Adrenal gland (tissue), 9 donors: ENCODE measurements at regions not wholly inside any gene's neighbourhood (a gene's known extent, or its start where the extent isn't known, plus 50 kb on each side); places are given as distances from the start of the nearest gene placed in this dataset.

ENCODE experiments used
- DNase-seq, 7 donors: peaks; one replicate each; pipeline ENCODE4 v3.0.0-alpha.2; 2019 to 2020
- H3K27ac ChIP-seq, 5 donors: fragments of 200-600 bp; sonication (generic) in 4 of 5; 1 replicate in 3 of 5; 2 replicates in 2 of 5; pipeline versions ENCODE4 v1.5.1 to v1.8.0; 2016 to 2020; ENCODE audit warnings: mild to moderate bottlenecking in 1 of 5
- H3K27me3 ChIP-seq: fragments of 200-600 bp; 2 replicates; pipeline ENCODE4 v1.8.0; 2021
- H3K36me3 ChIP-seq, 2 donors: fragments of 200-600 bp; replicated peaks in 1 of 2; 1 replicate in 1 of 2; 2 replicates in 1 of 2; pipeline versions ENCODE4 v1.5.1 to v1.8.0; 2018 to 2022
- H3K4me1 ChIP-seq, 2 donors: fragments of 200-600 bp; replicated peaks in 1 of 2; 1 replicate in 1 of 2; 2 replicates in 1 of 2; pipeline versions ENCODE4 v1.5.1 to v1.8.0; 2018 to 2021
- H3K4me3 ChIP-seq, 4 donors: fragments of 200-600 bp; sonication (generic) in 3 of 4; one replicate each; pipeline ENCODE4 v1.5.1; 2016 to 2018
- H3K9me3 ChIP-seq, 3 donors: fragments of 200-600 bp; sonication (generic) in 1 of 3; replicated peaks in 1 of 3; 1 replicate in 2 of 3; 2 replicates in 1 of 3; pipeline versions ENCODE4 v1.5.1 to v1.8.0; 2016 to 2021
- CTCF ChIP-seq, 6 experiments: fragments of 450-650 bp in 4 of 6; fragments of 200-600 bp in 2 of 6; sonication (generic) in 1 of 6; IDR thresholded peaks; 1 replicate in 5 of 6; 2 replicates in 1 of 6; pipeline versions ENCODE4 v1.5.1 to v1.8.0; 2016 to 2021; ENCODE audit warnings: antibody characterized with exemption in 6 of 6, mild to moderate bottlenecking in 2 of 6, moderate library complexity in 1 of 6
- POLR2A ChIP-seq, 2 donors: fragments of 450-650 bp; IDR thresholded peaks; one replicate each; pipeline ENCODE4 v1.6.1; 2017; ENCODE audit warnings: antibody characterized with exemption in 2 of 2, mild to moderate bottlenecking in 2 of 2, moderate library complexity in 1 of 2
- WGBS, 4 donors: extraction: QIAGEN DNeasy Blood & Tissue Kit in 2 of 4; methylation state at CpG; one replicate each; pipeline versions ENCODE4 v1.1.5 to v1.1.7; 2013 to 2017; 5-methylcytosine and 5-hydroxymethylcytosine counted together
- intact Hi-C, 2 donors: fragments of 100-400 bp; cut with DNase I; formaldehyde crosslinking; loops; one replicate each; pipeline versions ENCODE4 v1.14.1 to v1.15.0; 2022 to 2023
- donor health status: healthy with polysubstance abuse.
- donor health status: Bipolar disorder and iron deficiency.
- donor health status: DM: yes; HTN: yes; CAD: no.
- donor health status: DM: no; HTN: no; CAD: no.
- donor health status: DM: no; HTN: no; CAD: no.

GRCh38 chr11:127114035-127114434, 113.5 kb upstream of the KIRREL3 start:
- Histone ChIP-seq H3K36me3 (no peaks in the 10 kb centered on the region), H3K4me1 (no peaks in the 10 kb centered on the region), H3K27ac (no peak overlapping the region), H3K27me3 (no peaks in the 10 kb centered on the region), H3K9me3 (no peaks in the 10 kb centered on the region), H3K4me3 (no peak overlapping the region)
- DNase-seq: no peak
- intact Hi-C loops: no loop called here
- TF ChIP-seq POLR2A (IDR thresholded peaks at IDR 0.05) (no peak), CTCF (IDR thresholded peaks at IDR 0.05) (no peak)
- 61 to 70% (median 64%) methylated on average over 5 of the region's 5 CpGs for WGBS, 4 donors

GRCh38 chr11:127110542-127110941, 110.0 kb upstream of the KIRREL3 start:
- DNase-seq: peak in 1 of 7 donors; percentile 5
- no peaks in the 10 kb centered on the region for H3K9me3 ChIP-seq
- 34 to 39% (median 36%) methylated on average over 5 to 6 of the region's 6 CpGs for WGBS, 4 donors
- no peak overlapping the region for H3K27ac ChIP-seq
- no peaks in the 10 kb centered on the region for H3K36me3 ChIP-seq
- H3K4me1 ChIP-seq: no peaks in the 10 kb centered on the region
- intact Hi-C loops: no loop called here
- H3K4me3 ChIP-seq: no peak overlapping the region
- no peak for TF ChIP-seq CTCF (IDR thresholded peaks at IDR 0.05)
- no peak for TF ChIP-seq POLR2A (IDR thresholded peaks at IDR 0.05)
- H3K27me3 ChIP-seq: no peaks in the 10 kb centered on the region

GRCh38 chr11:127109796-127110480, 109.4 kb upstream of the KIRREL3 start:
- H3K9me3 ChIP-seq: no peaks in the 10 kb centered on the region
- WGBS, 4 donors: 51 to 62% (median 58%) methylated on average over 5 of the region's 5 CpGs
- H3K27me3 ChIP-seq: no peaks in the 10 kb centered on the region
- TF ChIP-seq CTCF (IDR thresholded peaks at IDR 0.05) (no peak), POLR2A (IDR thresholded peaks at IDR 0.05) (no peak)
- H3K27ac ChIP-seq: no peak overlapping the region
- H3K36me3 ChIP-seq: no peaks in the 10 kb centered on the region
- no peaks in the 10 kb centered on the region for H3K4me1 ChIP-seq
- DNase-seq: no peak
- intact Hi-C loops: no loop called here
- H3K4me3 ChIP-seq: no peak overlapping the region

- intact Hi-C loops: no loop called here
- H3K27ac ChIP-seq: no peak overlapping the region
- DNase-seq: no peak
- 55 to 77% (median 68%) methylated on average over 3 of the region's 3 CpGs for WGBS, 4 donors
- H3K27me3 ChIP-seq: no peaks in the 10 kb centered on the region
- no peak overlapping the region for H3K4me3 ChIP-seq
- no peaks in the 10 kb centered on the region for H3K9me3 ChIP-seq
- no peak for TF ChIP-seq POLR2A (IDR thresholded peaks at IDR 0.05)
- TF ChIP-seq CTCF (IDR thresholded peaks at IDR 0.05): no peak
- H3K4me1 ChIP-seq: no peaks in the 10 kb centered on the region
- H3K36me3 ChIP-seq: no peaks in the 10 kb centered on the region
These were observed 108.3 kb upstream of the KIRREL3 start for GRCh38 chr11:127108838-127109237.
